Kidney capillary endothelial cell (primary cell): ENCODE measurements at regions not wholly inside any gene's neighbourhood (a gene's known extent, or its start where the extent isn't known, plus 50 kb on each side); places are given as distances from the start of the nearest gene placed in this dataset.
"Not testable (repeated sequence)": the region's sequence is repeated elsewhere in the genome, so short reads cannot be mapped to it uniquely, and the experiment has no call there.

Experiments
- DNase-seq: peaks from one replicate; pipeline ENCODE4 v3.0.0-alpha.2; 2018; ENCODE audit warnings: low spot score

DNA sequence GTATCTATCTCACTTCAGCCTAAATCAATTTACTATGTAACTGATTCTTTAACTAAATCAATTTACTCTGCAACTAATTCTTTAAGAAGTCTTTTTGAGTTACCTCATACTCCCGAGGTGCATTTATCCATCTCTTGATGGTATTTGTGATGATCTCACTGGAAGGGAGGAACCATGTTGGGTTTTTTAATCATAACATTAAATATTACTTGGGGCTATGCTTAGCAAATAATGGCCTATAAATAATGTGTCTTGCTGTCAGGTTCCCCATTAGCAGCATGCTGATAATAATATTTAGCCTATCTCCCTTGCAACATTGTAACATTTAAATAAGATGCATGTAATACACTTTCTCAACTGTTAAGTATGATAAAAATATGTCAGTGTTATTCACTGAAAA lies 411.3 kb downstream of the SLITRK1 start:
- DNase-seq = no peak

DNA sequence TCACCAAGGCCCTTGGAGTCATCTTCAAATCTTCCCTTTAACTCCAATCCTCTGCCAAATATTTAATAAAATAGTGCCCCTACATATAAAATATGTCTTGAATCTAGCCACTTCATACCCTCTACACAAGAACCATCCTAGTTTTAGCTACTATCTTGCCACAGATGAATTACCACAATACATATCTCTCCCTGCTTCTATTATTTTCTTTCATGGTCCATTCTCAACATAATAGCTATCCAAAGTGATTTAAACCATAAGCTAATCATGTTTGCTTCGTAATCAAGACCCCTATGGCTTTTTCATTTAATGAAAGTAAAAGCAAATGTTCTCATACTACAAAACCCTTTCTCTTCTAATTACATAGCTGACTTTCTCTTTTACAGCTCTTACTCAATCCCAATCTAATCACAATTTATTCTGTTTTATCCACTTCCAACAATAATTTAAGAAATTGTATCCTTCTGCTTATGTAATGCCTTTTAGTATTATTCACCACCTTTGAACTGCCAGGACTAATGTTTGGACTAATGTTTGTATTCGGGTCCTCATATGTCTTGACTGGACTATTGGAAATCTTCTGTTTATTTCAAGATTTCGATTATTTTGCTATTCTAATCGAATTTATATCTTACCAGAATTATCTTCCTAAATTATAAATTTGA lies 412.0 kb downstream of the SLITRK1 start:
- DNase-seq = no peak

DNA sequence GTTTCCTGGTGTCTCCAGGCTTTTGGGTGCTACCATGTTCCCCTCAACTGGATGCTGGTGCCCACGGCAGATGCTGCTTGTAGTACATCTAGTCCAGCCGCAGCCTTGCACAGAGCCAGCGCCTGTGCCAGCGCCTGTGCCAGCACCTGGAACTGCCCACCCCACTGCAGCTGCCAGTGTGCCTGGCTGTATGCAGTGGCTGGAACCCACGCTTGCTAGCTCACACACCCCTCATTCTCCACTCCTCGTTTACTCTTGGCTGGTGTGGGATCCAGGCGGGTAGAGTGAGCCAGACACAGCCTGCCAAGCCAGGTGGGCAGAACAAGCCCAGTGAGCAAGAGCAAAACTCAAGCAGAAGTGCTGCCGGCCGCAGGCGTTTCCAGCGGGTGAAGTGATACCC lies 428.6 kb downstream of the SLITRK1 start:
- no peak for DNase-seq

DNA sequence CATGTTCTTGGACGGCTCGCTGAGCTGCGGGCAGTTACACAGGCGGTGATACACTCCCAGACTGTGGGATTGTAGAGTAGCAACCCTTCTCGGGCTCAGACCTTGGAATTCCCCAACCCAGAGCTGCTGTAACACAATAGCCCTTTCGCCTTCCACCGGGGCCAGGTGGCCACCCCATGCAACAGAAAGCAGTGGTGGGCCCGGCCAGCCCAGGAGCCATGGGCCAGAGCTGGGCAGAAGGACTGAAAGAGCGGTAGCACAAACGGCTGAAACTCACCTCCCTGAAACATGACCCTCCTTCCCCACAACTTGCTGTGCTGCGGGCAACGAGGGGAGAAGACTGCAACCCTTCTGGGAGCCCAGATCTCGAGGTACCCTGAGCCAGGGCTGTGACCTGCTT lies 429.0 kb downstream of the SLITRK1 start:
- DNase-seq = no peak

DNA sequence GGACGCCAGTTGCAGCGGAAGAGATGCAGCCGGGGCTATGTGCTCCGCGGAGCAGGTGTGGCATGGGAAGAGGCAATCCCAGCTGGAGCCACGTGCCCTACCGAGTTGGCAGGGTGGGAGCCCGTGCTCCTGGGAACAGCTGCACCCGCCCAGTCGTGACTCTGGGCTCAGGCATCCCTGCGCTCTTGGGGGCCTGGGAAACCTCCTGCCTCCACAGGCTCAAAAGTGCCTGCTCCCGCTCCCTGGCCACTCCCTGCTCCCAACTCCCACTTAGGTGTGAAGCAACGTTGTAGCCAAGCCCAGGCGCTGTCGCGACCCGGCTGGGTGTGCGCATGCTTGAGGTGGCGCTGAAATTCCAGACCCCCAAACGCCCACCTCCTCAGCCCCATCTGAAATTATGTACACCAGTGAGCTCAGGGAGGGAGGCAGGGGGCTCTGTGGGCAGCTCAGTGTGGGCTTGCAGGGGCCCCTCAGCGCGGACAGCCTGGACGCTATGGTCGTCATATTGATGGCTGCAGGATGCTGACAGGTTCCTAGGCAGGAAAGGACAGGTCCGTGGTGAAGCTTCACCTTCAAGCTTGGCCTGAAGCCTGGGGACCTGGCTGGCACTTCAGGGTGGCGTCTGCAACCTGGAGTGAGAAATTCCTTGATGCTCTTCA lies 429.9 kb downstream of the SLITRK1 start:
- no peak for DNase-seq

DNA sequence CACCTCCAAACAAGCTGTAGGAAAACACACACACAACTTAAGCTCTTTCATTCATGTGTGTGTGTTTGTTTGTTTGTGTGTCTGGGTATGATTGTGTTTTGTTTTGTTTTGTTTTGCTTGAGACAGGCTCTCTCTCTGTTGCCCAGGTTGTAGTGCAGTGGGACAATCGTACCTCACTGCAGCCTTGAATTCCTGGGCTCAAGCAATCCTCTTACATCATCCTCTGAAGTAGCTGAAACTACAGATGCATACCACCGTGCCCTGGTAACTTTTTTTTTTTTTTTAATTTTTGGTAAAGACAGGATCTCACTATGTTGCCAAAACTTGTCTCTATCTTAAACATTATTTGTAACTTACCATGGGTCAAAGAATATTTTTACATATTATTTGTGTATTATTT lies 431.7 kb downstream of the SLITRK1 start:
- no peak for DNase-seq

DNA sequence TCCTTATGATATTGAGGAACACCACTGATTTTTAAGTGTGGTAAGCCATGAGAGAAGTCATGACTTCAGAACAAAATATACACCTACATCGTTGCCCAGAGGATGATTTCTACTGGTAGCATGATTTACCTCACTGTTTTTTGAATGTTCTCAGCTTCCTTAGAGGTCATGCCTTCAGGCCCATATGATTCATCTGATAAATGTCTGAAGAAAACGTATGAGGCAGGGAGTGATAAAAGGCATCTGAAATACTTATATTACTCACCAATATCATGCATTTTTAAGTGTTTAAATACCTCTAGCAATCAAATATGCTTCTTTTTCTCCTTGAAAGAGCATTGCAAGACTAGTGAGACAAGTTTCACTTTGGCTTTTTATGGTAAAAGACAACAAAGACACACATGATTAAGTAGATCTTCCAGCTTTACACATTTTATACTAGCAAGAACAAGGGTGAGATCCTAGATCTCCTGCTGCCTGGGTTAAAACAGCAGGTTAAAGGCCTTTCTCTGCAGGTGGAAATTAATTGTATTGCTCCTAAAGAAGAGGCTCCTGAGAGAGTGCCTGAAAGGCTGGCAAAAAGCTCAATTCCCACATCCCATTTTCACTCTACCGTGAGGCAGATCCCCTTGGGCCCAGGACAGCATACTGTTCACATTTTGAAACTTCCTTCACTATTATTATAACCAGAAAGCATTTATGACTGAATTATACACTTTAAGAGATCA lies 432.4 kb downstream of the SLITRK1 start:
- no peak for DNase-seq

DNA sequence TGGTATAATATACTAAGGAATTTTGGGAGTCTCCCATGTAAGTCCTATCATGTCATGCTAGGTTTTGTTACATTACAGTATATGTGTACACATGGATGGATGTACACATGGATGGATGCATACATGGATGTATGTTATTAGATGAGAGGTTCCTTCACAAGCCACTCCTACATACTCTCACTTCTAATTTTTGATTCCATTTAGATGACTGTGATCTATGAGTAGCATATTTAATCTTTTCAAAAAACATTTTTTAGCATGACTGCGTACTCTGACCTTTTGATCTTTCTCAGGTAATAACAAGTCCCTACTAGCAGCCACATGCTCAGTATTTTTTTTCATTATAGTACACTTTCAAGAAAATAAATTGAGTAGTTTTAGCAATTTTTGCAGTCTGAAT lies 441.8 kb downstream of the SLITRK1 start:
- no peak for DNase-seq

DNA sequence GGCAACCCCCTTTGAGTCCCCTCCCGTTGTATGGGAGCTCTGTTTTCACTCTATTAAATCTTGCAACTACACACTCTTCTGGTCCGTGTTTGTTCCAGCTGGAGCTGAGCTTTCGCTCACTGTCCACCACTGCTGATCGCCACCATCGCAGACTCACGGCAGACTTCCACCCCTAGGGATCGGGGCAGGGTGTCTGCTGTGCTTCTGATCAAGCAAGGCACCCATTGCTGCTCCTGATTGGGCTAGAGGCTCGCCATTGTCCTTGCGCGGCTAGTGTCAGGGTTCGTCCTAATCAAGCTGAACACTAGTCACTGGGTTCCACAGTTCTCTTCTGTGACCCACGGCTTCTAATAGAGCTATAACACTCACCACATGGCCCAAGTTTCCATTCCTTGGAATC lies 442.8 kb downstream of the SLITRK1 start:
- not testable (repeated sequence) for DNase-seq

DNA sequence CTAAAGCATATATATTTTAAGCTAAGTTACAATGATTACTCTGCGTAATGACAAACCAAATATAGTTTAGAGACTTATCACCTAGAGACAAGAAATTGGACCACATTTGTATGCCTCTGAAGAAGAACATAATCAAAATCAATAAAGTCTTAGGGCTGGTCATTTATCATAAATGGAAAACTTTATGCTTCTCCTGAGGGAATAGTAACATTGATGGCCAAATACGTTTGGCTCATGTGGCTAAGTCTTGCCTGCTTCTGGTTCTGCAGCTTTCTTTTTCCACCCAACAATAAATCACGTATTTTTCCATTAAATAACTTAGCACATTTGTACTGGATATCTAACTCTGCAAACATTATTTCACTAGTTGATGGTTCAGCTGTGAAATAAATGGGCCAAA lies 458.4 kb downstream of the SLITRK1 start:
- no peak for DNase-seq

DNA sequence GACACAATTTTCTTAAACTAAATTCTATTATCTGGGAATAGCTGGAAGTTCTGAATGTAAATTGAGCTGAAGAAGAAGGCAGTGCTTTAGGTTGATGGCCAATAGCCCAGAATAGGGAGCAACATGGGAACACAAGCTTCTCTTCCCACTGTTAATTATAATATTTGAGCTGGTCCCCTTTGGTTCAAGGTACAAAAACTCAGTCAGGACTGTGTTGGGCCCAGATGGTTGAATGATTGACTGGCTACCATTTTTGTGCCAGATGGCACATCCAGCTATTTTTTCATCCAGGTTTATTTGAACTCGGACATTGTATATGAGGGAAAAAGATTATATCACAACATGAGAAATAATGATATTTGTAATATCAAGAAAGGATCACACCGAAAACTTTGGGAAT lies 458.9 kb downstream of the SLITRK1 start:
- no peak for DNase-seq

DNA sequence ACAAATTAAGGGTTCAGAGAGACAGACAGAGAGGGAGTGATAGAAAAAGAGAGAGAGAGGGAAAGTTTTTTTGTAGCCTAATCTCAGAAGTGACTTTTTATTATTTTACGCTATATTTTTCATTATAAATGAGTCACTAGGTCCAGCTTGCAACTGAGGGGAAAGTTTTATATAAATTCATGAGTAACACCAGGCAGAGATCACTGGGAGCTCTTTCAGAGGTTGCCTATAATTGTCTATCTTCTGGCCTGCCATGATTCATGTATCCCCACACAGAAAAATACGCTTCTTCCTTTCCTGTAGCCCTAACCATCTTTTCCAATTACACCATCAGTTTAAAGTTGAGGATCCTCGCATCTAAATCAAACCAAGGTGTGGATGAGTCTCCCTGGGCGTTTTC lies 467.9 kb downstream of the SLITRK1 start:
- no peak for DNase-seq

DNA sequence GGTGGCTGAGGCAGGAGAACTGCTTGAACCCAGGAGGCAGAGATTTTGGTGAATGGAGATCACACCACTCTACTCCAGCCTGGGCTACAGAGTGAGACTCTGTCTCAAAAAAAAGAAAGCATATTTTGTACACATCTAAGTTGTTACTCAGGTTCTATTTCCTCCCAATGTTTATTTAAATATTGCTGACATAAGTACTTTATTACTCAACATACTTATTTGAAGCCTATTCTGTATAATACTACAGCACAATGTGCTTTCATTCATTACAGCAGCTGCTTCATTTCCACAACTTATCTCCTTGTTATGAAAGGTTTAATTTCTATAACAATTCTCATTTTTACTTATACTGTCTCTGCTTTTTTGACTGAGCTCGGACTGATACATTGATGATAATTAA lies 495.7 kb downstream of the SLITRK1 start:
- DNase-seq = no peak

DNA sequence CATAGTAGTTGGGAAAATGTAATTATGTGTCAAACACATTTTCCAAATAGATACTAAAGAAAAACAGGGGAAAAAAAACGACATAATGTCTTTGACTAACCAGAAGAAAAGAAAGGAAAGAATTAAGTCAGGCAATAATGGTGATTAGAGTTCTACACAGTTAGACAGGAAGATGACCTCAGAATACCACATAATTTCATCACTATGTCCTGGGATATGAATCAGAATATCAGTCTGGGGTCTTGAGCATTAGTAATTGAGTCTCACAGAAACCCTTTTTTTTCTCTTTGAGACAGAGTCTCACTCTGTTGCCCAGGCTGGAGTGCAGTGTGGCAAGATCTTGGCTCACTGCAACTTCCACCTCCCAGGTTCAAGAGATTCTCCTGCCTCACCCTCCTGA lies 503.4 kb downstream of the SLITRK1 start:
- DNase-seq = no peak

DNA sequence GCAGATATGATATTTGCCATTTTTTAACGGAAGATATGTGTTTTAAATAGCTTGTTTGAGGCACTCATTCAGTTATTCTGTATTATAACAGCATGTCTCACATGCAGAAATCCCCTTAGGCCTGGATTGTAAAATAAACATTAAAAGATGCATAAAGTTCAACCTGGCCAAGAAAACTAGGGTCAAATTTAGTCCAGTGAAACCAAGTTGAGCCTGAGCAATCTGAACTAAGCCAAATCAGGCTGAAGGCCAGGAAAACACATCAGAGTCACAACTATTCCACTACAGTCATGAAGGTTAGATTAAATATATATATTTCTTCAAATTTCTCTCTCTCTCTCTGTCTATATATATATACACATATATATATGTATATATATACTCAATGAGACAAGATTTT lies 504.8 kb downstream of the SLITRK1 start:
- no peak for DNase-seq

DNA sequence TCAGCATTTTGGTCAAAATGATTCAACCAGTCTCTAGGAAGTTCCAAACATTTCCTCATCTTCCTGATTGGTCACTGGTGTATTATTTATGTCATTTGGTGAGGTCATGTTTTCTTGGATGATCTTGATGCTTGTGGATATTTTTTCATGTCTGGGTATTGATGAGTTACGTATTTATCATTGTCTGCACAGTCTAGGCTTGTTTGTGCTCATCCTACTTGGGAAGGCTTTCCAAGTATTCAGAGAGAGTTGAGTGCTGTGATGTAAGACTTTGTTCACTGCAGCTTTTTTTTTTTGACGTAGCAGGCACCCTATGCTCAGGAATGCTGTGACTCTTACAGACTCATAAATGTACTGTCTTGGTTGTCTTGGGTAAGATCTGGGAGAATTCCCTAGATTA lies 509.5 kb downstream of the SLITRK1 start:
- DNase-seq = no peak

DNA sequence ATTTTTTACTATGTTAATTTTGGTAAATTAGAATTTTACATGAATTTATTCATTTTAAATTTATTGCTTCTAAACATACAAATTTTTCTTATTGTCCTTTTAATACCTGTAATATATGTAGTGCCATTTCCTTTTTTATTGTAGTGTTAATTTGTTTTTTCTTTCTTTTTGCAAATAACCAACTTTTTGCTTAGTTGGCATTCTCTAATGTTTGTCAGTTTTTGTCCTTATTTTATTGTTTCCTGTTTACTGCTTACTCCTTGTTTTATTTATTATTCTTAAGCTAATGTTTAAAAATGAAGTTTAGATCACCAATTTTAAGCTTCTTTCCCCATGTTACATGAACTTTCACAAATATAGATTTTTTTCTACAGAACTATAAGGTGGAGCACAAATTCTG lies 516.6 kb downstream of the SLITRK1 start:
- DNase-seq = no peak

DNA sequence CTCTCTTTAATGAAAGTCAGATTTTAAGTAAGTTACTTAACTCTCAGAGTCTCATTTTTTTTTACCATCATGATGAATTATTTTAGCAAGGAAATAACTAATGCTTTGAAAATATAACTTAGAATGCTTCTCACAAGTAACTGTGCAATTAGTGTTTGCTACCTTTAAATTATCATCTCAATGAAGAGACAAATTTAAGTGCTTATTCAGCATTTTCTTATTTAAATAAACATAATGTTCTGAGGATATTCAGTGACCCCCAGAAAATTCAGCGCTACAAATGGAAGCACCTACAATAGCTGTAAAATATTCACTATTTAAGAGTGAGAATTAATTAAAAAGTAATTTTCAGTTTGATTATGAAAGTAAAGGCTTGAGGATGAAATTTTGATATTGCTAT lies 527.2 kb downstream of the SLITRK1 start:
- no peak for DNase-seq

DNA sequence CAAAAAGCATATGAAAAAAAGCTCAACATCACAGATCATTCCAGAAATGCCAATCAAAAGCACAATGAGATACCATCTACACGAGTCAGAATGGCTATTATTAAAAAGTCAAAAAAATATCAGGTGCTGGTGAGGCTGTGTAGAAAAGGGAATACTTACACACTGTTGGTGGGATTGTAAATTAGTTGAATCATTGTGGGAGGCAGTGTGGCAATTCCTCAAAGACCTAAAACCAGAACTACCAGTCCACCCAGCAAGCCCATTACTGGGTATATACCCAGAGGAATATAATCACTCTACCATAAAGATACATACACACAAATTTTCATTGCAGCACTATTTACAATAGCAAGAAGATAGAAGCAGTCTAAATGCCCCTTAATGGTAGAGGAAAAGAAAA lies 529.9 kb downstream of the SLITRK1 start:
- no peak for DNase-seq

DNA sequence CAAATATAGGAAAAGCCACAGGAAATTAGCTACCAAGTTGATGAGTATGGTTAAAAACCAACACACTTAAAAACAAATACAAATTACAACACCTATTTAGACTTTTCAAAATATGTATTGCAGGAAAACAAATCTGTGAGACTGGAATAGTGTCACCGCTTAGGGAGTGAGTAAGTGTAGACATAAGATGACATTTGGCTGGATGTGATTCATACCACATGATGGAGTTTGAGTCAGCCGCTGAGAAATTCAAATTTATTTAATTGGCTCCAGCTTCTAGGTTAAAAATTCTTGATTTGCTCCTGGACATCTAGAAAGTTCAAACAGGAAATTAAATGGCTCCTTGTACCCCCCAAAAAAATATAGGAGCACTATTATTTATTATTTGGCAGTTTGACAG lies 531.7 kb downstream of the SLITRK1 start:
- DNase-seq = no peak

DNA sequence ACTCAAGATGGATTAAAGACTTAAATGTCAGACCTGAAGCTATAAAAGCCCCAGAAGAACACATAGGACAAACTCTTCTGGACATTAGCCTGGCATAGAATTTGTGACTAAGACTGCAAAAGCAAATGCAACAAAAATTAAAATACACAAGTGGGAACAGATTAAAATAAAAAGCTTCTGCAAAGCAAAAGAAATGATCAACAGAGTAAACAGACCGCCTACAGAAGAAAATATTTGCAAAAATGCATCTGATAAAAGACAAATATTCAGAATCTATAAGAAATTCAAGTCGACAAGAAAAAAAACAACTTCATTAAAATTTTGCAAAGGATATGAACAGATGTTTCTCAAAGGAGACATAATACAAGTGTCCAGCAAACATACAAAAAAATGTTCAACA lies 537.8 kb downstream of the SLITRK1 start:
- no peak for DNase-seq

DNA sequence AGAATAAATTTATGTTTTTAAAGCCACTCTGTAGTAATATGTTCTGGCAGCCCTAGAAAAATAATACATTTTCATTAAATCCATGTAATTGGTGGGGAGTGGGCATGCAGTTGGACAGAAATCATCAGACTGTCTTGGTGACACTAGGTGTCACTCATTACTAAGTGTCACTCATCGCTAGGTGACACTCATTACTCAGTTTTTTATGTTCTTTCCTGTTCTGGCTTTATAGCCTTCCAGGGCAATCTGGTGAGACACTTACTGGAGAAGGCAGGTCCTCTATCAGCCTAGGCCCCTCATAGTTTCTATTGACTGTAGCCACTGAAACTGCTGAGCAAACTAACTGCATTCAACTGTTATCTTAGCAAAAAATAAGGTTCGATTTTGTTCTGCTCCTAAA lies 542.1 kb downstream of the SLITRK1 start:
- DNase-seq = no peak

DNA sequence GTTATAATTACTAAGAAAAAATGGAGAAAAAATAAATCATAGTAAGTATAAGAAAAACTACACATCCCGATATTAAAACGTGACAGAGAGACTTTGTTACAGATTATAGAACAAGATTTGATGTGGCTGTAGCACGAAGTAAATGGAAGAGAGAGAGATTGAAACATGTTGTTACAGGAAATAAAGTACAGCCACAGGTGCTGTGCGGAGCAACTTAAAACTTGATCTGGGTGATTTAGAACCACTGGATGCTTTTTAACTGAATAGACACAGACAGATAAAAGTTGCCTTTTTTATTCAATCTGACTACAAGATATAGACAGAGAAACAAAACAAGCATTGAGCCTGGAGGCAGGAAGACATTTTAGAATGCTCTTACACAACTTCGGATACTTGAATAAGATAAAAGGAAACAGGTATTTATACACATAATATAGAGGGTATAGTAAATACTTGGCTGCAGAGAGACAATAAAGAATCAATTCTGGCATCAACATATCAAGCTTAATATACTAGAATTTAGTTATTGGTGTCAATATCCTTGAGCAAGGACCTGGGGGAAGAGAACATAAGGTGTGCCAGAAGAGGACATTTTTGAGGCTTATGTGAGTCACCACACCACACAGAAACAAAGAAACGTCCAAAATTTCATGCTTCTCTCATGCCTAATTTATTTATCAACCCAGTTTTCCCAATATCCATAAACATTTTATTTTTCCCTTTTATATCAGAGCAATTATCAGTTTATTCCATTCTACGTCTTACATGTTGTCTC lies 548.5 kb downstream of the SLITRK1 start:
- DNase-seq = no peak
